ENCODE measurements at regions not wholly inside any gene's neighbourhood (a gene's known extent, or its start where the extent isn't known, plus 50 kb on each side); places are given as distances from the start of the nearest gene placed in this dataset.

DNA sequence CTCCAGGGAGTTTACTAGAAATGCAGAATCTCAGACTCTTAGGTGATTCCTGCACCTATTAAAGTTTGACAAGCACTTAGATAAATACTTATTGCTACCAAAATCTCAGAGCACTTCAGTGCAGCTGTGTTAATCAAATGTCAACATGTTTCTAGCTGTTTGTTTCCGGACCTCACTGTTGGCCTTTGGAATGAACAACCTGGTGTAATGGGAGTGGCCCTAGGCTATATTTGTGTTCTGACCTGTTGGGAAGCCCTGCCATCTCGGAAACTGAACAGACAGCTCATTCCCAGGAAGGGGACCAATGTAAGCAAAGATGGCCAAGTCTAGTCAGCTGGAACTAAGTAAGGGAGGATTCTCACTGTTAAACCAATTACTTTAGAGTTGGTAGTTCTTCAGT, 145.0 kb upstream of the SLC28A3 start:
- Histone ChIP-seq H4K91ac (ENCODE audit: insufficient read depth, low read depth, low read length) (no peak overlapping the region), H2AK9ac (replicated peaks; ENCODE audit: low read depth, low read length, poor library complexity) (no peak overlapping the region), H3K23ac (ENCODE audit: low read depth, low read length) (no peak overlapping the region), H3K9ac (ENCODE audit: low read depth, low read length) (no peak overlapping the region), H2AFZ (replicated peaks; ENCODE audit: low read length, poor library complexity) (no peak overlapping the region), H3K4me3 (ENCODE audit: insufficient read depth, low read depth, low read length) (no peak overlapping the region), H4K5ac (ENCODE audit: low read depth, low read length) (no peak overlapping the region), H3K9me1 (ENCODE audit: insufficient read depth, low read length) (no peaks in the 10 kb centered on the region), H3K79me1 (ENCODE audit: low read depth in 1 of 2, low read length in 2 of 2) (no peaks in the 10 kb centered on the region), H2AK5ac (ENCODE audit: low read depth, low read length) (no peak overlapping the region), H4K20me1 (ENCODE audit: insufficient read depth, low read length) (no peaks in the 10 kb centered on the region), H2BK5ac (ENCODE audit: low read depth, low read length, poor library complexity, severe bottlenecking) (no peak overlapping the region), H3K36me3 (ENCODE audit: control insufficient read depth, insufficient read depth, low read length) (no peaks in the 10 kb centered on the region), H3K4me2 (ENCODE audit: low read depth, low read length) (no peak overlapping the region), H3K4ac (ENCODE audit: low read depth, low read length) (no peak overlapping the region), H2BK120ac (ENCODE audit: low read depth, low read length) (no peak overlapping the region), H3K9me3 (ENCODE audit: control insufficient read depth, insufficient read depth, low read length) (peaks cover 10% of the 10 kb centered on the region; the same call in 1 of the 2 replicates), H3K18ac (ENCODE audit: low read depth, low read length) (no peak overlapping the region), H4K8ac (ENCODE audit: low read depth in 2 of 2, low read length in 2 of 2) (no peak overlapping the region), H2BK15ac (ENCODE audit: low read depth, low read length) (no peak overlapping the region), H3K56ac (ENCODE audit: extremely low read depth, insufficient read depth, low read length) (no peak overlapping the region), H3K4me1 (ENCODE audit: control insufficient read depth, insufficient read depth, low read length) (no peaks in the 10 kb centered on the region), H3K14ac (replicated peaks; ENCODE audit: low read depth, low read length) (no peak overlapping the region), H3K27ac (ENCODE audit: insufficient read depth, low read length) (no peak overlapping the region), H3K27me3 (ENCODE audit: control insufficient read depth, insufficient read depth, low read length) (no peaks in the 10 kb centered on the region), H2BK20ac (ENCODE audit: low read depth, low read length) (no peak overlapping the region)
- DNase-seq (no peak), ATAC-seq (ENCODE audit: low read depth) (no peak)
- POLR2A ChIA-PET (ENCODE audit: unreplicated experiment) = no interaction called here
- WGBS, 2 experiments (ENCODE audit: extremely low coverage in 2 of 2, insufficient read length in 1 of 2) = no CpG with 5 or more reads among the region's 2 CpGs
- CTCF ChIA-PET = interaction anchor here (0.6 kb wide), 1 partner anchor 45 kb away, joined by 3 read pairs; no protein-coding TSS in a partner anchor
- BruUV-seq (replicated peaks) = no TSS peak
- intact Hi-C loops (cut with micrococcal nuclease) (no loop called here), in situ Hi-C loops (cut with MboI; ENCODE audit: low sequenced_read_pairs) (no loop called here), dilution Hi-C loops (cut with HindIII; ENCODE audit: low sequenced_read_pairs, unreplicated experiment) (no loop called here)
- TF ChIP-seq MAFK (IDR thresholded peaks at IDR 0.05; ENCODE audit: low read depth, low read length) = no peak
- TF ChIP-seq SMC3 (IDR thresholded peaks at IDR 0.05; ENCODE audit: low read depth, low read length) = no peak
- TF ChIP-seq RFX5 (IDR thresholded peaks at IDR 0.05; ENCODE audit: low read depth, low read length) = no peak
- no peak for TF ChIP-seq MAZ (IDR thresholded peaks at IDR 0.05; ENCODE audit: borderline replicate concordance, low read depth, low read length)
- TF ChIP-seq, protein P1, sequence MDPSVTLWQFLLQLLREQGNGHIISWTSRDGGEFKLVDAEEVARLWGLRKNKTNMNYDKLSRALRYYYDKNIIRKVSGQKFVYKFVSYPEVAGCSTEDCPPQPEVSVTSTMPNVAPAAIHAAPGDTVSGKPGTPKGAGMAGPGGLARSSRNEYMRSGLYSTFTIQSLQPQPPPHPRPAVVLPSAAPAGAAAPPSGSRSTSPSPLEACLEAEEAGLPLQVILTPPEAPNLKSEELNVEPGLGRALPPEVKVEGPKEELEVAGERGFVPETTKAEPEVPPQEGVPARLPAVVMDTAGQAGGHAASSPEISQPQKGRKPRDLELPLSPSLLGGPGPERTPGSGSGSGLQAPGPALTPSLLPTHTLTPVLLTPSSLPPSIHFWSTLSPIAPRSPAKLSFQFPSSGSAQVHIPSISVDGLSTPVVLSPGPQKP (IDR thresholded peaks at IDR 0.05; ENCODE audit: borderline replicate concordance, low read depth, low read length) = no peak
- no peak for TF ChIP-seq BHLHE40 (IDR thresholded peaks at IDR 0.05; ENCODE audit: low read depth, low read length)
- TF ChIP-seq FOS (IDR thresholded peaks at IDR 0.05; ENCODE audit: low read depth, low read length) = no peak
- no peak for TF ChIP-seq POLR2A (IDR thresholded peaks at IDR 0.05; ENCODE audit: low read depth, low read length)
- TF ChIP-seq CEBPB (IDR thresholded peaks at IDR 0.05; ENCODE audit: low read depth, low read length) = no peak

Data from IMR-90 (cell line).